DOHH2 (cell line): ENCODE measurements at regions not wholly inside any gene's neighbourhood (a gene's known extent, or its start where the extent isn't known, plus 50 kb on each side); places are given as distances from the start of the nearest gene placed in this dataset.

Experiments
- CTCF ChIP-seq: fragments of 200-600 bp; sonication (generic); IDR thresholded peaks from one replicate; pipeline ENCODE4 v1.5.1; 2014; ENCODE audit warnings: antibody characterized with exemption, mild to moderate bottlenecking, low read depth, low read length; ENCODE audit not compliant: poor library complexity, severe bottlenecking
- EZH2phosphoT487 ChIP-seq: fragments of 200-600 bp; sonication (generic); IDR thresholded peaks from 2 replicates; pipeline ENCODE4 v1.6.1; 2017; ENCODE audit warnings: borderline replicate concordance, mild to moderate bottlenecking, antibody characterized with exemption, low read length, moderate library complexity, mixed read lengths

GRCh38 chr6:141050471-141050870 is 1082.3 kb upstream of the GJE1 start:
- TF ChIP-seq CTCF, result no peak
- TF ChIP-seq EZH2phosphoT487, result no peak
